OCI-LY3 (cell line): ENCODE measurements at regions not wholly inside any gene's neighbourhood (a gene's known extent, or its start where the extent isn't known, plus 50 kb on each side); places are given as distances from the start of the nearest gene placed in this dataset.

Experiments used
- CTCF ChIP-seq: fragments of 200-600, 300-600 bp; sonication (generic); IDR thresholded peaks from 2 replicates; pipeline ENCODE4 v1.5.1; 2014; ENCODE audit warnings: antibody characterized with exemption, low read length, low read depth
- EZH2phosphoT487 ChIP-seq: fragments of 200-600 bp; shearing (Covaris generic); IDR thresholded peaks from 2 replicates; pipeline ENCODE4 v1.6.1; 2018; ENCODE audit warnings: antibody characterized with exemption, mixed run types, low read depth

DNA sequence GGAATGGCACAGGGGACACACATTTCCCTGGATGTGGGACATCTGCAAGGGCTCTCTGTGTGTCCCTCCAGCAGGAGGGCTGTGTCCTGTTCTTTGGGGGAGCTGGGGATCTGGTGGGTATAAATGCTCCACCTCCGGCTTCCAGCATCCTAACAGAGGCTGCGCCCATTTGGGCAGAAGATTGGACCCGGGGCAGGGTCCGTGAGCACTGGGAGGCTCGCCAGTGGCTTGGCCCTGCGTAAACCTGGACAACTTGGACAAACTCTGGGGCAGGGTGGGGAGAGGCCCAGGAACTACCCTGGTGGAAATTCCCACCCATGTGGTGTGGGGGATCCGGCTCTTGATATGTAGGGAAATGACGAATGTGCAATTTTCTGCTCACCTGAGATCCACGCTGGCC, 80.9 kb downstream of the GADD45G start:
- TF ChIP-seq CTCF (no peak), EZH2phosphoT487 (no peak)
